ENCODE measurements at regions not wholly inside any gene's neighbourhood (a gene's known extent, or its start where the extent isn't known, plus 50 kb on each side); places are given as distances from the start of the nearest gene placed in this dataset.
"Not testable (repeated sequence)": the region's sequence is repeated elsewhere in the genome, so short reads cannot be mapped to it uniquely, and the experiment has no call there.

DNA sequence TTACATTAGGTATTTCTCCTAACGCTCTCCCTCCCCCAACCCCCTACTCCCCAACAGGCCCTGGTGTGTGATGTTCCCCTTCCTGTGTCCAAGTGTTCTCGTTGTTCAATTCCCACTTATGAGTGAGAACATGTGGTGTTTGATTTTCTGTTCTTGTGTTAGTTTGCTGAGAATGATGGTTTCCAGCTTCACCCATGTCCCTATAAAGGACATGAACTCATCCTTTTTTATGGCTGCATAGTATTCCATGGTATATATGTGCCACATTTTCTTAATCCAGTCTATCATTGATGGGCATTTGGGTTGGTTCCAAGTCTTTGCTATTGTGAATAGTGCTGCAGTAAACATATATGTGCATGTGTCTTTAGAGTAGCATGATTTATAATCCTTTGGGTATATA lies 162.1 kb upstream of the DLX2 start:
- not testable (repeated sequence) for TF ChIP-seq OSR1, ZNF8 (CRISPR knock-in tag; IDR thresholded peaks at IDR 0.05)
- TF ChIP-seq, protein P1, sequence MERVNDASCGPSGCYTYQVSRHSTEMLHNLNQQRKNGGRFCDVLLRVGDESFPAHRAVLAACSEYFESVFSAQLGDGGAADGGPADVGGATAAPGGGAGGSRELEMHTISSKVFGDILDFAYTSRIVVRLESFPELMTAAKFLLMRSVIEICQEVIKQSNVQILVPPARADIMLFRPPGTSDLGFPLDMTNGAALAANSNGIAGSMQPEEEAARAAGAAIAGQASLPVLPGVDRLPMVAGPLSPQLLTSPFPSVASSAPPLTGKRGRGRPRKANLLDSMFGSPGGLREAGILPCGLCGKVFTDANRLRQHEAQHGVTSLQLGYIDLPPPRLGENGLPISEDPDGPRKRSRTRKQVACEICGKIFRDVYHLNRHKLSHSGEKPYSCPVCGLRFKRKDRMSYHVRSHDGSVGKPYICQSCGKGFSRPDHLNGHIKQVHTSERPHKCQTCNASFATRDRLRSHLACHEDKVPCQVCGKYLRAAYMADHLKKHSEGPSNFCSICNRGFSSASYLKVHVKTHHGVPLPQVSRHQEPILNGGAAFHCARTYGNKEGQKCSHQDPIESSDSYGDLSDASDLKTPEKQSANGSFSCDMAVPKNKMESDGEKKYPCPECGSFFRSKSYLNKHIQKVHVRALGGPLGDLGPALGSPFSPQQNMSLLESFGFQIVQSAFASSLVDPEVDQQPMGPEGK (CRISPR knock-in tag; IDR thresholded peaks at IDR 0.05; ENCODE audit: borderline replicate concordance): not testable (repeated sequence)
- TF ChIP-seq, protein P2, sequence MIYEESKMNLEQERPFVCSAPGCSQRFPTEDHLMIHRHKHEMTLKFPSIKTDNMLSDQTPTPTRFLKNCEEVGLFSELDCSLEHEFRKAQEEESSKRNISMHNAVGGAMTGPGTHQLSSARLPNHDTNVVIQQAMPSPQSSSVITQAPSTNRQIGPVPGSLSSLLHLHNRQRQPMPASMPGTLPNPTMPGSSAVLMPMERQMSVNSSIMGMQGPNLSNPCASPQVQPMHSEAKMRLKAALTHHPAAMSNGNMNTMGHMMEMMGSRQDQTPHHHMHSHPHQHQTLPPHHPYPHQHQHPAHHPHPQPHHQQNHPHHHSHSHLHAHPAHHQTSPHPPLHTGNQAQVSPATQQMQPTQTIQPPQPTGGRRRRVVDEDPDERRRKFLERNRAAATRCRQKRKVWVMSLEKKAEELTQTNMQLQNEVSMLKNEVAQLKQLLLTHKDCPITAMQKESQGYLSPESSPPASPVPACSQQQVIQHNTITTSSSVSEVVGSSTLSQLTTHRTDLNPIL (CRISPR knock-in tag; IDR thresholded peaks at IDR 0.05; ENCODE audit: low read depth): not testable (repeated sequence)

Measured in SK-N-SH treated with all-trans-retinoic acid at 6 μM for 48 hours (cell line).